ENCODE measurements at regions not wholly inside any gene's neighbourhood (a gene's known extent, or its start where the extent isn't known, plus 50 kb on each side); places are given as distances from the start of the nearest gene placed in this dataset.

- Histone ChIP-seq H3K4me1 (ENCODE audit: control insufficient read depth in 4 of 4, insufficient read depth in 4 of 4, low read length in 3 of 4) (no peaks in the 10 kb centered on the region), H3K36me3 (ENCODE audit: control insufficient read depth in 4 of 4, insufficient read depth in 3 of 4, low read depth in 1 of 4, low read length in 3 of 4) (no peaks in the 10 kb centered on the region), H3K4me3 (ENCODE audit: low read depth in 1 of 3, low read length in 3 of 3) (no peak overlapping the region), H3K27me3 (ENCODE audit: control insufficient read depth in 4 of 4, insufficient read depth in 4 of 4, low read length in 3 of 4) (no peaks in the 10 kb centered on the region), H3K9me3 (ENCODE audit: control insufficient read depth in 4 of 4, low read length in 3 of 4) (no peaks in the 10 kb centered on the region), H3K9ac (ENCODE audit: low read depth in 1 of 2, low read length in 2 of 2) (no peak overlapping the region), H3K27ac (ENCODE audit: low read depth in 1 of 2, low read length in 2 of 2) (no peak overlapping the region)
- WGBS = 71% methylated on average over 4 of the region's 4 CpGs
- no peak for TF ChIP-seq HNF4A (conservative IDR thresholded peaks at IDR 0.05)
- TF ChIP-seq TAF1 (conservative IDR thresholded peaks at IDR 0.05) = no peak
- no peak for TF ChIP-seq GABPA (IDR thresholded peaks at IDR 0.05 in 1 of 2, conservative IDR thresholded peaks at IDR 0.05 in 1 of 2)
- TF ChIP-seq FOXA1 (IDR thresholded peaks at IDR 0.05) = no peak
- no peak for TF ChIP-seq NR2F2 (IDR thresholded peaks at IDR 0.05)
- TF ChIP-seq RAD21 (IDR thresholded peaks at IDR 0.05) = no peak
- TF ChIP-seq, protein P1, sequence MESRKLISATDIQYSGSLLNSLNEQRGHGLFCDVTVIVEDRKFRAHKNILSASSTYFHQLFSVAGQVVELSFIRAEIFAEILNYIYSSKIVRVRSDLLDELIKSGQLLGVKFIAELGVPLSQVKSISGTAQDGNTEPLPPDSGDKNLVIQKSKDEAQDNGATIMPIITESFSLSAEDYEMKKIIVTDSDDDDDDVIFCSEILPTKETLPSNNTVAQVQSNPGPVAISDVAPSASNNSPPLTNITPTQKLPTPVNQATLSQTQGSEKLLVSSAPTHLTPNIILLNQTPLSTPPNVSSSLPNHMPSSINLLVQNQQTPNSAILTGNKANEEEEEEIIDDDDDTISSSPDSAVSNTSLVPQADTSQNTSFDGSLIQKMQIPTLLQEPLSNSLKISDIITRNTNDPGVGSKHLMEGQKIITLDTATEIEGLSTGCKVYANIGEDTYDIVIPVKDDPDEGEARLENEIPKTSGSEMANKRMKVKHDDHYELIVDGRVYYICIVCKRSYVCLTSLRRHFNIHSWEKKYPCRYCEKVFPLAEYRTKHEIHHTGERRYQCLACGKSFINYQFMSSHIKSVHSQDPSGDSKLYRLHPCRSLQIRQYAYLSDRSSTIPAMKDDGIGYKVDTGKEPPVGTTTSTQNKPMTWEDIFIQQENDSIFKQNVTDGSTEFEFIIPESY (IDR thresholded peaks at IDR 0.05) = no peak
- no peak for TF ChIP-seq CTCF (IDR thresholded peaks at IDR 0.05; ENCODE audit: low read depth, low read length, missing input control)
- TF ChIP-seq, protein P2, sequence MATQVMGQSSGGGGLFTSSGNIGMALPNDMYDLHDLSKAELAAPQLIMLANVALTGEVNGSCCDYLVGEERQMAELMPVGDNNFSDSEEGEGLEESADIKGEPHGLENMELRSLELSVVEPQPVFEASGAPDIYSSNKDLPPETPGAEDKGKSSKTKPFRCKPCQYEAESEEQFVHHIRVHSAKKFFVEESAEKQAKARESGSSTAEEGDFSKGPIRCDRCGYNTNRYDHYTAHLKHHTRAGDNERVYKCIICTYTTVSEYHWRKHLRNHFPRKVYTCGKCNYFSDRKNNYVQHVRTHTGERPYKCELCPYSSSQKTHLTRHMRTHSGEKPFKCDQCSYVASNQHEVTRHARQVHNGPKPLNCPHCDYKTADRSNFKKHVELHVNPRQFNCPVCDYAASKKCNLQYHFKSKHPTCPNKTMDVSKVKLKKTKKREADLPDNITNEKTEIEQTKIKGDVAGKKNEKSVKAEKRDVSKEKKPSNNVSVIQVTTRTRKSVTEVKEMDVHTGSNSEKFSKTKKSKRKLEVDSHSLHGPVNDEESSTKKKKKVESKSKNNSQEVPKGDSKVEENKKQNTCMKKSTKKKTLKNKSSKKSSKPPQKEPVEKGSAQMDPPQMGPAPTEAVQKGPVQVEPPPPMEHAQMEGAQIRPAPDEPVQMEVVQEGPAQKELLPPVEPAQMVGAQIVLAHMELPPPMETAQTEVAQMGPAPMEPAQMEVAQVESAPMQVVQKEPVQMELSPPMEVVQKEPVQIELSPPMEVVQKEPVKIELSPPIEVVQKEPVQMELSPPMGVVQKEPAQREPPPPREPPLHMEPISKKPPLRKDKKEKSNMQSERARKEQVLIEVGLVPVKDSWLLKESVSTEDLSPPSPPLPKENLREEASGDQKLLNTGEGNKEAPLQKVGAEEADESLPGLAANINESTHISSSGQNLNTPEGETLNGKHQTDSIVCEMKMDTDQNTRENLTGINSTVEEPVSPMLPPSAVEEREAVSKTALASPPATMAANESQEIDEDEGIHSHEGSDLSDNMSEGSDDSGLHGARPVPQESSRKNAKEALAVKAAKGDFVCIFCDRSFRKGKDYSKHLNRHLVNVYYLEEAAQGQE (IDR thresholded peaks at IDR 0.05) = no peak
- TF ChIP-seq YY1 (IDR thresholded peaks at IDR 0.05) = no peak
- TF ChIP-seq, protein P3, sequence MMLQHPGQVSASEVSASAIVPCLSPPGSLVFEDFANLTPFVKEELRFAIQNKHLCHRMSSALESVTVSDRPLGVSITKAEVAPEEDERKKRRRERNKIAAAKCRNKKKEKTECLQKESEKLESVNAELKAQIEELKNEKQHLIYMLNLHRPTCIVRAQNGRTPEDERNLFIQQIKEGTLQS (IDR thresholded peaks at IDR 0.05) = no peak
- TF ChIP-seq RXRA (IDR thresholded peaks at IDR 0.05) = no peak
- no peak for TF ChIP-seq EGR1 (IDR thresholded peaks at IDR 0.05; ENCODE audit: low read depth in 2 of 2)
- TF ChIP-seq, protein P4, sequence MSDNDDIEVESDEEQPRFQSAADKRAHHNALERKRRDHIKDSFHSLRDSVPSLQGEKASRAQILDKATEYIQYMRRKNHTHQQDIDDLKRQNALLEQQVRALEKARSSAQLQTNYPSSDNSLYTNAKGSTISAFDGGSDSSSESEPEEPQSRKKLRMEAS (IDR thresholded peaks at IDR 0.05) = no peak
- DNase-seq (ENCODE audit: low spot score) = no peak
Observed at GRCh38 chr2:239821694-239822075, 203.5 kb downstream of the NDUFA10 start.

Data from liver (tissue), 8 donors.